GM21526 (cell line): ENCODE measurements at regions not wholly inside any gene's neighbourhood (a gene's known extent, or its start where the extent isn't known, plus 50 kb on each side); places are given as distances from the start of the nearest gene placed in this dataset.

Experiments used
- ATAC-seq: cut with Tn5 transposase; IDR thresholded peaks from one replicate; pipeline ENCODE4 v1.9.1; 2021; ENCODE audit warnings: moderate library complexity; ENCODE audit not compliant: unreplicated experiment, low FRiP score

DNA sequence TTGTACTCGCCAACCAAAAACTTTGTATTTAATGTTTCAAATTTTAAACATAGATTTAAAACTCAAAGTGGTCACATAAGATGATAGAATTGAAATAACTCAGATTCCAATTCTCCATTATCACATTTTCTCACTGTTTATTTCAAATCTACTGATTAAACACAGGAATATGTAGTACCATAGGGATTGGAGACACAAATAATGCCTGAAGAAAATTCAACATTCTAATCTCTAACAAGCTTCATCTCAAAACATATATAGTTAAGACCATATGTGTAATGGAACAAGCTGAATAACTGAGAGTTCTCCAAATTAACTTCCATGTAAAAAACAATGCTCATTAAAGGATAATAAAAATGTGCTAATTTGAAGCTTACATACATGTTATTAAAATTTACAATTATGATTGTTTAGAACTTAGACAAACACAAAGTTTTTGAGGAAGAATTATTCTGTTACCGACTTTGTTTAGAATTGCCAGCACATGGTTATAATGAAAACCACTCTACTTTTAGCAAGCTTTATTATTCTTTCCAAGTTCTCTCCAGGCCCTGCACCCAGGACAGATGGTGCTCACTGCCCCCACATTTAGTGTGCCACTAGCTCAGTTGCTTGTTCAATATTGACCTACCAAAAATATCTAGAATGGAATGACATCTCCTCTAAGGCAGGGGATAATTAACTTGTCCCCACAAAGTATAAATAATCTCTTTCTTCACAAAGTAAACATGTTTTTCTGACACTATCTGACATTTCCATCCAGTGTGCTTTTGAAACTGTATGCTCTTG lies 467.2 kb downstream of the TTLL7 start:
- ATAC-seq: no peak

DNA sequence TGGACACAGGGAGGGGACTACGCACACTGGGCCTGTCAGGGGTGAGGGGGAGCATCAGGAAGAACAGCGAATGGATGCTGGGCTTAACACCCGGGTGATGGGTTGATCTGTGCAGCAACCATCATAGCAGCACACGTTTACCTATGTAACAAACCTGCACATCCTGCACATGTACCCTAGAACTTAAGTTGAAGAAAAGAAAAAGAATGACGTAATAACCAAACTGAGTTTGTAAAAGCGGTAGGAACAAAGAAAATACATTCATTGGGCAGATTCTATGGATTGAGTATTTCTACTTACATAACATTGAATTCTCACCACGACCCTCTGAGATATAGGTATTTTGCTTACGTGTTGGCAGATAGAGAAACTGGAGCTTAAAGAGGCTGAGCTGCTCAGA lies 468.4 kb downstream of the TTLL7 start:
- no peak for ATAC-seq

DNA sequence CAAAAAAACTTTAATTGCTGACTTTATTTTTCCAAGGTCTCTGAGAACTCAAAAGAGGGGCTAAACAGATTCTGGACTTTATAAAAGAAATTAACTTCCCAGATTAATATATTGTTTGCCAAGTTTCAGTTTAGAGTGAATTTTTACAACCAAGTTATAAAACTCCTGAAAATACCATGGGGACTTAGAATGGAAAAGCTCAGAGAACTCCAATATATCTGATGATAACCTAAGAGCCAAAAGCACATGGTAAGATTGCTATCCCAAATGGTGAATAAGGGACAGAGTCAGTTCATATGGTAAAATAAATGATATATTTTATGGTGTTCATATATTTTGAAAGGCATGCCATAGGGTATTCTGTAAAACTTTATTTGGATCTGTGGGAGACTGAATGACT lies 470.9 kb downstream of the TTLL7 start:
- ATAC-seq: no peak

DNA sequence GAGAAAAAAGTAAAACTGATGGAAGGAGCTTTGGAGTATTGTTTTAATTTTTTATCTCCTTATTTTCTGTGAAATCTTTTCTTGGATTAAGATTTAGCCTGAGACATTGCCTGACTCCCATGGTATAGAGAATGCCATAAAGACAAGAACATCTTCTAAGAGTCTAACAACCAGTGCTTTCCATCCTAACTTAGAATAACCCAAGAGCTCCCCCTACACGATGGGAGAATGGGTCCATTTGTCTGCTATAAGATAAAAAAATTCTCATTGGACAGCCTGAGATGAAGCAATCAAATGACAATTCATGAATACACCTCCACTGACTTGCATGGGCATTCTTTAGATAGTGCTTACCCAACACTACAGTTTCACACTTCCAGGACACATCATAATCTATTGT lies 478.1 kb downstream of the TTLL7 start:
- no peak for ATAC-seq

DNA sequence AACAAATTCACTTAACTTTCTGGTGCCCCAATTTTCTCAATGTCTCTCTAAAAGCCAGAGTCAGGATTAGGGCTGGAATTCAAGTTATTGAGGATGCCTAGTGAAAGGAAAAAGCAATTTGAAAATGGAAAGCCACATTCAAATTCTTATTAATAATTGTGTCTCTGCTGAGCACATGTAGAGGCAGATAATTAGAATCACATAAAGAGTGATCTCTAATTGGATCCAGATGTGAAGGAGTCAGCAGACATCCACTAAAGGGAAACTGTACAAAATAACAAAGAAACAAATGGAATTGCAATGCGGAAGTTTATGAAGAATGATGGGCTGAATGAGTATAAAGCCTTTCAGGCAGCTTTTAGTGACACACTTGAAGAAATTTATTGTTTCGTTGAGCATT lies 482.6 kb downstream of the TTLL7 start:
- ATAC-seq: no peak

DNA sequence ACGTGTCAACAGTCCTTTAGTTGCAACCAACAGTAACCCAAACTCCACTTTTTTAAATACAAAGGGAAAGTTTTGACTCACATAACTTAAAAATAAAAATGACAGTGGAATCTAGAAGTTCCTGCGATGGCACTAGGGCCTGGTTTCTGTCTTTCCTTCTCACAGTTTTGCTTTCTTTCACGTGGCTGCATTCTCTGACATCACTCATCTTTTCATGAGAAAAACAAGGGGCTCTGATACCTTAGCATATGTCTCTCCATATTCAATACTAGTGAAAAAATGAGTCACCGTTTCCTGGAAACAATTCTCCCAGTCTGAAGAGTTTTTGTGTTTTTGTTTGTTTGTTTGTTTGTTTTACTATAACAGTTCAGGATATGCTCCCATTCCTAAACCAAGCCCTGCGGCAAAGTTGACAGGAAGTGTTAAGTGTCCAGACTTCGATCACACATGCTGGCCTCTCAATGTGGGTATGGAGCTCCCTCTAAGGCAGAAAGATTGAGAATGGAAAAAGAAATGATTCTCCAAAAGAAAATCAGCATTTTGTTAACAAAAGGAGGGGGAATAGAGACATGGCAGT lies 483.3 kb downstream of the TTLL7 start:
- ATAC-seq: no peak

- ATAC-seq: no peak
Measured at GRCh38 chr1:83512373-83513193, 486.3 kb downstream of the TTLL7 start.

DNA sequence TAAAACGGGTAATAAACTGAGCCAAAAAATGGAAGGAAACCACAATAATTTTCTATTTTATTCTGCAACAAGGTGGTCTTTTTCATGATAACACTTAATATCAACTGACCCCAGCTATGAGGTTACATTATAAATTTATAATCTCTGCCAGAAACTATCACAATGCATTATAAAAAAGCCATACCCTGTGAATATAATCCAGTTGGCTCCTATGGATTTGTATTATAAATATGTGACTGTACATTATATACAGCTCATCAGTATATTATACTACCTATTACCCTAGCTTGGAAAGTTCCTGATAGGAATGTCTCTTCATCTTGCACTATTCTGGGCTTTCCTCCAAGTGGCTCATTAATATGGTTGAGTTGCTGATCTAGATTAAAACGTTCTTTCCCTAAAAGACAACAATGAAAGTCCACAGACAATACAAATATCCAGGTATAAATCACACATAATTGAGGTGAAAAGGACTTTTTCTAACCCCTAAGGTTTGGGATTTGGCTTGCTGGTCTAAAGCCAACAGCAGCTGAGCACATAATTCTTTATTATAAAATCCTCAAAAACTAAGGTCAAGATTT lies 487.7 kb downstream of the TTLL7 start:
- no peak for ATAC-seq

GRCh38 chr1:83509301-83509781 lies 489.6 kb downstream of the TTLL7 start:
- no peak for ATAC-seq

DNA sequence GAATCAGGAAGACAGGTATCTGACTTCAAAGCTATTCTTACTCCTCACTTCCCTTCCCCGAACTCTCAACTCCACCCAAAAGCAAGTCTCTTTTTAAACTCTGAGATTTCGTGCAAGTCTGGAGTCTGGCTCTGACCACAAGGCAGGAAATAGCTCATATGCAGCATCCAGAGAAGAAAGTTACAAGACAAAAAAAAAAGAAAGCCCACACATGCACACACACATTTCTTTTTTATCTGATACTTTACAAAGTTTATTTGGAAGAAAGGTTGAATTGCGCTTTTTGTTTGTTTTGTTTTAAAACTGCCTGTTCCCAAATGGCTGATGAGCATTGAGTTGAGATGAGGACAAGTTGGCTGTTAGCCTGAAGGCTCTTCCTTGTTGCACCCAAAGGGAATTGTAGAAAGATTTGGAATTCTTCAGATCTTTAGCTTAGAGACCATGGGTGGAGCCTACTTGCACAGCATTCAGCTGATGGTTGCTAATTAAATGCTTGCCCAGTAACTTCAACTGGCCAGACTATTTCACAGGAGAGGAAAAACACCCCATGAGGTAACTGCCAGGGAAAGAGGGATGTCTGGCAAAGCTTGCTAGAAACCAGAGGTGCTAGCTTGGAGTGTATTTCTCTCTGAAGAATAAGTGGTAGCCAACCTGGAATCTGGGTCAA lies 490.3 kb downstream of the TTLL7 start:
- ATAC-seq: peak; percentile 97

GRCh38 chr1:83505148-83505547 lies 493.8 kb downstream of the TTLL7 start:
- ATAC-seq: no peak

- ATAC-seq: no peak
Measured at GRCh38 chr1:83503153-83503552, 495.8 kb downstream of the TTLL7 start.

DNA sequence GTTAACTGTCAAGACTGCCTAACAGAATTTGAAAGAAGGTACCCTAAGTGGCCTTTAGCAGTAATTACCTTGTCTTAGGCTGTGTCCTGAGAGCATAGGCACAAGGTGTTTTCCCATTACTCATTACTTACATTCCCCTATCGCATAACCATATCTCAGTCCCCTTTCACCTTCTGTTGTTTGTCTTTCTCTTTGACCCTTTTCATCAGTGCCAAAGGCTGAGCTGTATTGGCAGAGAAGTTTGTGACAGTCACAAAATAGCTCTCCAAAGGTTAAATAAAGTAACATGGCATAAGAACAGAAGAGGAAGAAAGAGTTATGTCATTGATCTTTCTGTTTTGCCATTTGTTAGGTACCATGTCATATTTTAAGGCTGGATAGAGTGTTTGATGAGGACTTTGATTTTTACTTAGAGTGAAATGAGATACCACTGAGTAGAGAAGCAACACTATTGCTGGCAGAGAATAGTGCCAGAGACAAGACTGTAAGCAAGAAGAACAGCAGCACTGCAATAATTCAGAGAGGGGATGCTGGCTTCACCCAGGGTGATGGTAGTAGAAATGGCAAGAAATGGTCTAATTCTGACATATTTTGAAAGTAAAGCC lies 497.8 kb downstream of the TTLL7 start:
- ATAC-seq: peak; percentile 83

DNA sequence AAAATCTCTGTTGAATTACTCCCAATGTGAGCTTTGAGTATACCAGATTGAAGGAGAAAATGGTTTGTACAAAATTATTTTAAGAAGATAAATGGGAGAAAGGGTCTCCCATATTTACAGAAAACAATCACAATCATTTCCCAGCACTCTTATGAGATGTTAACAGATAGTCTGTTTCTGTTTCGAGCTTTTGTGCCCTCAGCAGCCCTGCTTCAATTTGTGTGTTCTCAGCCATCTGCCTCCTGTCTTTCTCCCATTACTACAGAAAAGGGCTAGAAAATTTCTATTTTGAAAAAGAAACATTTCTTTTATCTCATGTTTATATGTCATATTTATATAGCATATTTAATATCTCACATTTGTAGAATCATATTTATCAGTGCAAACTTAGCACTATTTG lies 498.4 kb downstream of the TTLL7 start:
- no peak for ATAC-seq

DNA sequence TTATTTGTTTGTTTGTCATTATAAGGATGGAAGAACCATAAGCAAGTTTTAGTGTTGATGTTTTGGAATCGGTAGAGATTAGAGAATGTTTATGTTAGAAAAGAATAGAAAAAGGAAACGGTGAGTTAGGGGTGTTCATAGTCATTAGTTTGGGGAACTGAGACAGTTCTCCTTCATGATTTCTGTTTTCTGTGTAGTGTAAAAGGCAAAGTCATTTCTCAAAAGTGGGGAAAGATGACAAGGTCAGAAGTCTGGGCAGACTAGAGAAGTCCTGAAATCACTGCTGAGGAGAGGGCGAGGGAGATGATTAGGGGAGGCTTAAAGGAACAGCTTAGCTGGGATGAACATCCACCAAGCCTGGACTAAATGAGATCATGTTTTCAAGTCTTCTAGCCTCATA lies 498.9 kb downstream of the TTLL7 start:
- ATAC-seq: peak; percentile 61

DNA sequence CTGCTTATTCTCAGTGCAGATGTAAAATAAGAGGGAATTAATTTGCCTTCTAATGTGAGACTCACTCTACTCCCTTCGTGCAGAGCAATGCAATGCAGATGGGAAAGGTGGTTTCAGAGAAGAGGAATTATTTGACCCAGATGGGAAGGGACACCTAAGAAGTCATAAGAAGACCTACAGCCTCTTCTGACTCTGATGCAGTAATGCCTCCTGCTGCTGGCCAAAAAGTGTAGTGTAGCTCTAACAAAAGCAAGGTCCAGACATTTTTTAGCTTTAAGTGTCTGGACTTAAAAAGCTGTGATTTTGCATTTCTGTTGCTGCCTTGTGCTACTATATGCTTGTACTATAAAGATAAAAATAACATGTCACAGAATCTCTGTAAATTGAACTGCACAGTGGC lies 501.4 kb downstream of the TTLL7 start:
- ATAC-seq: no peak

GRCh38 chr1:83495560-83495959 lies 503.4 kb downstream of the TTLL7 start:
- ATAC-seq: no peak

GRCh38 chr1:83493633-83494032 lies 505.3 kb downstream of the TTLL7 start:
- no peak for ATAC-seq

DNA sequence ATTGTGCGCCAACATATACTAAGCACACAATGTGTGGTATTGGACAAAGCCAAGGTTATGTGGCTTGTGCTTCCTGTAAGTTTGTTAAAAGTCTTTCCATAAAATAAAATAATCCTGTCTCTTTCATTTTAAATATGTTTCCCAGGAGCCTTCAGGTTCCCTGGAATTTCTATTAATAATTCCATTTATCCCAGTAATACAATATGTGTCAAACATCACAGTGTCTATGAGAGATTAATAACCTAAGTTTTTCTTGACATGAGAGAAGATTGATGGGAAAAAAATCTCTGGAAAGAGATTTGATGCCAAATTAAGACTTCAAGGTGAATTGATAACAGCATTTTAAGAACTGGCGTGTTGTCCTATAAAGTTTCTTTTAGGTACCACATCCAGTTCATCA lies 507.0 kb downstream of the TTLL7 start:
- no peak for ATAC-seq

- no peak for ATAC-seq
Measured at GRCh38 chr1:83490988-83491387, 507.9 kb downstream of the TTLL7 start.
